ENCODE measurements at regions not wholly inside any gene's neighbourhood (a gene's known extent, or its start where the extent isn't known, plus 50 kb on each side); places are given as distances from the start of the nearest gene placed in this dataset.
"Not testable (repeated sequence)": the region's sequence is repeated elsewhere in the genome, so short reads cannot be mapped to it uniquely, and the experiment has no call there.

- not testable (repeated sequence) for H3K4me1 ChIP-seq (ENCODE audit: control insufficient read depth in 3 of 3, insufficient read depth in 3 of 3, low read length in 3 of 3); H3K27ac ChIP-seq (ENCODE audit: low read depth, low read length); H3K27me3 ChIP-seq (ENCODE audit: control insufficient read depth in 3 of 3, insufficient read depth in 3 of 3, low read length in 3 of 3); H3K9ac ChIP-seq (ENCODE audit: low read depth in 1 of 3, low read length in 3 of 3); H3K9me3 ChIP-seq (ENCODE audit: control insufficient read depth in 3 of 3, low read length in 3 of 3); H3K4me3 ChIP-seq (ENCODE audit: low read length in 3 of 3); H3K36me3 ChIP-seq (ENCODE audit: control insufficient read depth in 3 of 3, insufficient read depth in 3 of 3, low read length in 3 of 3)
These were observed 105.0 kb upstream of the FAM90A1 start for GRCh38 chr12:8332373-8332772.

DNA sequence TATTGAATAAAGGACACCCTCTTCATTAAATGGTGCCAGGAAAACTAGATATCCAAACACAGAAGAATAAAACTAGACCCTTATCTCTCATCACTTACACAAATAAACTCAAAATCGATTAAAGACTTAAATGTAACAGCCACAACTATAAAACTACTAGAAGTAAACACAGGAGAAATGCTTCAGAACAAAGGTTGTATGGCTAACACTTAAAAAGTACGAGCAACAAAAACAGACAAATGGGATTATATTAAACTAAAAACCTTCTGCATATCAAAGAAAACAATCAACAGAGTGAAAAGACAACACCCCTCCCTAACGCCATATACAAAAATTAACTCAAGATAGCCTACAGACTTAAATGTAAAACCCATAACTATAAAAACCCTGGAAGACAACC lies 104.7 kb upstream of the CLEC6A start:
- H3K36me3 ChIP-seq (ENCODE audit: control insufficient read depth in 3 of 3, insufficient read depth in 3 of 3, low read length in 3 of 3); H3K4me1 ChIP-seq (ENCODE audit: control insufficient read depth in 3 of 3, insufficient read depth in 3 of 3, low read length in 3 of 3); H3K9ac ChIP-seq (ENCODE audit: low read depth in 1 of 3, low read length in 3 of 3); H3K4me3 ChIP-seq (ENCODE audit: low read length in 3 of 3); H3K27me3 ChIP-seq (ENCODE audit: control insufficient read depth in 3 of 3, insufficient read depth in 3 of 3, low read length in 3 of 3); H3K9me3 ChIP-seq (ENCODE audit: control insufficient read depth in 3 of 3, low read length in 3 of 3); H3K27ac ChIP-seq (ENCODE audit: low read depth, low read length): not testable (repeated sequence)

- H3K9me3 ChIP-seq (ENCODE audit: control insufficient read depth in 3 of 3, low read length in 3 of 3); H3K36me3 ChIP-seq (ENCODE audit: control insufficient read depth in 3 of 3, insufficient read depth in 3 of 3, low read length in 3 of 3); H3K4me3 ChIP-seq (ENCODE audit: low read length in 3 of 3); H3K9ac ChIP-seq (ENCODE audit: low read depth in 1 of 3, low read length in 3 of 3); H3K27me3 ChIP-seq (ENCODE audit: control insufficient read depth in 3 of 3, insufficient read depth in 3 of 3, low read length in 3 of 3); H3K27ac ChIP-seq (ENCODE audit: low read depth, low read length); H3K4me1 ChIP-seq (ENCODE audit: control insufficient read depth in 3 of 3, insufficient read depth in 3 of 3, low read length in 3 of 3): not testable (repeated sequence)
These were observed 101.0 kb upstream of the CLEC6A start for GRCh38 chr12:8354741-8355140.

GRCh38 chr12:8355531-8355930 lies 100.2 kb upstream of the CLEC6A start:
- not testable (repeated sequence) for H3K27ac ChIP-seq (ENCODE audit: low read depth, low read length); H3K9me3 ChIP-seq (ENCODE audit: control insufficient read depth in 3 of 3, low read length in 3 of 3); H3K4me1 ChIP-seq (ENCODE audit: control insufficient read depth in 3 of 3, insufficient read depth in 3 of 3, low read length in 3 of 3); H3K9ac ChIP-seq (ENCODE audit: low read depth in 1 of 3, low read length in 3 of 3); H3K36me3 ChIP-seq (ENCODE audit: control insufficient read depth in 3 of 3, insufficient read depth in 3 of 3, low read length in 3 of 3); H3K27me3 ChIP-seq (ENCODE audit: control insufficient read depth in 3 of 3, insufficient read depth in 3 of 3, low read length in 3 of 3); H3K4me3 ChIP-seq (ENCODE audit: low read length in 3 of 3)

- H3K27me3 ChIP-seq (ENCODE audit: control insufficient read depth in 3 of 3, insufficient read depth in 3 of 3, low read length in 3 of 3); H3K36me3 ChIP-seq (ENCODE audit: control insufficient read depth in 3 of 3, insufficient read depth in 3 of 3, low read length in 3 of 3); H3K27ac ChIP-seq (ENCODE audit: low read depth, low read length); H3K9ac ChIP-seq (ENCODE audit: low read depth in 1 of 3, low read length in 3 of 3); H3K4me3 ChIP-seq (ENCODE audit: low read length in 3 of 3); H3K9me3 ChIP-seq (ENCODE audit: control insufficient read depth in 3 of 3, low read length in 3 of 3); H3K4me1 ChIP-seq (ENCODE audit: control insufficient read depth in 3 of 3, insufficient read depth in 3 of 3, low read length in 3 of 3): not testable (repeated sequence)
These were observed 82.0 kb upstream of the CLEC6A start for GRCh38 chr12:8373744-8374143.

- H3K9me3 ChIP-seq (ENCODE audit: control insufficient read depth in 3 of 3, low read length in 3 of 3); H3K36me3 ChIP-seq (ENCODE audit: control insufficient read depth in 3 of 3, insufficient read depth in 3 of 3, low read length in 3 of 3); H3K4me1 ChIP-seq (ENCODE audit: control insufficient read depth in 3 of 3, insufficient read depth in 3 of 3, low read length in 3 of 3); H3K9ac ChIP-seq (ENCODE audit: low read depth in 1 of 3, low read length in 3 of 3); H3K4me3 ChIP-seq (ENCODE audit: low read length in 3 of 3); H3K27ac ChIP-seq (ENCODE audit: low read depth, low read length); H3K27me3 ChIP-seq (ENCODE audit: control insufficient read depth in 3 of 3, insufficient read depth in 3 of 3, low read length in 3 of 3): not testable (repeated sequence)
These were observed 80.6 kb upstream of the CLEC6A start for GRCh38 chr12:8375122-8375521.

- not testable (repeated sequence) for H3K9ac ChIP-seq (ENCODE audit: low read depth in 1 of 3, low read length in 3 of 3); H3K9me3 ChIP-seq (ENCODE audit: control insufficient read depth in 3 of 3, low read length in 3 of 3); H3K27me3 ChIP-seq (ENCODE audit: control insufficient read depth in 3 of 3, insufficient read depth in 3 of 3, low read length in 3 of 3); H3K27ac ChIP-seq (ENCODE audit: low read depth, low read length); H3K36me3 ChIP-seq (ENCODE audit: control insufficient read depth in 3 of 3, insufficient read depth in 3 of 3, low read length in 3 of 3); H3K4me3 ChIP-seq (ENCODE audit: low read length in 3 of 3); H3K4me1 ChIP-seq (ENCODE audit: control insufficient read depth in 3 of 3, insufficient read depth in 3 of 3, low read length in 3 of 3)
These were observed 78.0 kb upstream of the CLEC6A start for GRCh38 chr12:8377756-8378155.

- H3K27ac ChIP-seq (ENCODE audit: low read depth, low read length); H3K9me3 ChIP-seq (ENCODE audit: control insufficient read depth in 3 of 3, low read length in 3 of 3); H3K36me3 ChIP-seq (ENCODE audit: control insufficient read depth in 3 of 3, insufficient read depth in 3 of 3, low read length in 3 of 3); H3K4me3 ChIP-seq (ENCODE audit: low read length in 3 of 3); H3K9ac ChIP-seq (ENCODE audit: low read depth in 1 of 3, low read length in 3 of 3); H3K27me3 ChIP-seq (ENCODE audit: control insufficient read depth in 3 of 3, insufficient read depth in 3 of 3, low read length in 3 of 3); H3K4me1 ChIP-seq (ENCODE audit: control insufficient read depth in 3 of 3, insufficient read depth in 3 of 3, low read length in 3 of 3): not testable (repeated sequence)
These were observed 73.2 kb upstream of the CLEC6A start for GRCh38 chr12:8382556-8382955.

DNA sequence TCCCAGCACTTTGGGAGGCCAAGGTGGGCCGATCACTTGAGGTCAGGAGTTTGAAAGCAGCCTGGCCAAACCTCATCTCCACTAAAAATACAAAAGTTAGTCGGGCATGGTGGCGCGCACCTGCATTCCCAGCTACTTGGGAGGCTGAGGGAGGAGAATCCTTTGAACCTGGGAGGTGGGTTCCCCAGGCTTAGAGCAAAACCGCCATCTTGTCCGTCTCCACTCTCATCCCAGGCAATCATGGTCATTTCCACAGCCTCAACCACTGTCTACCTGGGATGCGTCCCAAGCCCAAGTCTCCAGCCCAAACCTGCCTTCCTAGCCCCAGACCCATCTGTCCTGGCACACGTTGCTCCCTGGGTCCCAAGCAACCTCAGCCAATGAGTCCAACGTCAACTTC lies 71.1 kb upstream of the CLEC6A start:
- not testable (repeated sequence) for H3K9me3 ChIP-seq (ENCODE audit: control insufficient read depth in 3 of 3, low read length in 3 of 3); H3K36me3 ChIP-seq (ENCODE audit: control insufficient read depth in 3 of 3, insufficient read depth in 3 of 3, low read length in 3 of 3); H3K27ac ChIP-seq (ENCODE audit: low read depth, low read length); H3K27me3 ChIP-seq (ENCODE audit: control insufficient read depth in 3 of 3, insufficient read depth in 3 of 3, low read length in 3 of 3); H3K9ac ChIP-seq (ENCODE audit: low read depth in 1 of 3, low read length in 3 of 3); H3K4me1 ChIP-seq (ENCODE audit: control insufficient read depth in 3 of 3, insufficient read depth in 3 of 3, low read length in 3 of 3); H3K4me3 ChIP-seq (ENCODE audit: low read length in 3 of 3)

- not testable (repeated sequence) for H3K27ac ChIP-seq (ENCODE audit: low read depth, low read length); H3K4me3 ChIP-seq (ENCODE audit: low read length in 3 of 3); H3K36me3 ChIP-seq (ENCODE audit: control insufficient read depth in 3 of 3, insufficient read depth in 3 of 3, low read length in 3 of 3); H3K9me3 ChIP-seq (ENCODE audit: control insufficient read depth in 3 of 3, low read length in 3 of 3); H3K9ac ChIP-seq (ENCODE audit: low read depth in 1 of 3, low read length in 3 of 3); H3K4me1 ChIP-seq (ENCODE audit: control insufficient read depth in 3 of 3, insufficient read depth in 3 of 3, low read length in 3 of 3); H3K27me3 ChIP-seq (ENCODE audit: control insufficient read depth in 3 of 3, insufficient read depth in 3 of 3, low read length in 3 of 3)
These were observed 70.3 kb upstream of the CLEC6A start for GRCh38 chr12:8385431-8385830.

GRCh38 chr12:8386661-8387060 lies 69.1 kb upstream of the CLEC6A start:
- H3K4me3 ChIP-seq (ENCODE audit: low read length in 3 of 3); H3K9ac ChIP-seq (ENCODE audit: low read depth in 1 of 3, low read length in 3 of 3); H3K27me3 ChIP-seq (ENCODE audit: control insufficient read depth in 3 of 3, insufficient read depth in 3 of 3, low read length in 3 of 3); H3K36me3 ChIP-seq (ENCODE audit: control insufficient read depth in 3 of 3, insufficient read depth in 3 of 3, low read length in 3 of 3); H3K4me1 ChIP-seq (ENCODE audit: control insufficient read depth in 3 of 3, insufficient read depth in 3 of 3, low read length in 3 of 3); H3K27ac ChIP-seq (ENCODE audit: low read depth, low read length); H3K9me3 ChIP-seq (ENCODE audit: control insufficient read depth in 3 of 3, low read length in 3 of 3): not testable (repeated sequence)

All from skeletal muscle tissue (tissue), 3 donors.